ENCODE measurements at regions not wholly inside any gene's neighbourhood (a gene's known extent, or its start where the extent isn't known, plus 50 kb on each side); places are given as distances from the start of the nearest gene placed in this dataset.

- Mint-ChIP-seq H3K4me3 (no peak overlapping the region), H3K9me3 (ENCODE audit: insufficient read depth) (peaks cover 2% of the 10 kb centered on the region), H3K27ac (no peak overlapping the region), H3K4me1 (no peaks in the 10 kb centered on the region), H3K27me3 (no peaks in the 10 kb centered on the region)
- CTCF ChIA-PET = no interaction called here
- Histone ChIP-seq H3K9ac (ENCODE audit: low read length) (no peak overlapping the region), H3K79me2 (ENCODE audit: control insufficient read depth, insufficient read depth, low read length) (no peaks in the 10 kb centered on the region), H3K36me3 (replicated peaks in 1 of 2; ENCODE audit: control extremely low read depth in 1 of 2, control insufficient read depth in 1 of 2, extremely low read depth in 1 of 2, insufficient read depth in 2 of 2, low read length in 1 of 2) (no peaks in the 10 kb centered on the region), H3K4me2 (replicated peaks; ENCODE audit: low read depth, low read length, poor library complexity, severe bottlenecking) (no peak overlapping the region), H3K4me3 (ENCODE audit: control extremely low read depth in 1 of 5, extremely low read depth in 1 of 5, insufficient read depth in 1 of 5, low read depth in 2 of 5, low read length in 4 of 5) (no peak overlapping the region), H3K9me3 (ENCODE audit: control extremely low read depth in 1 of 3, control insufficient read depth in 2 of 3, insufficient read depth in 1 of 3, low read length in 2 of 3) (peaks cover 0 to 3% (median 2%) of the 10 kb centered on the region in 3 donors), H2AFZ (ENCODE audit: insufficient read depth, low read depth, low read length, poor library complexity, severe bottlenecking) (no peak overlapping the region), H3K27ac (ENCODE audit: low read length in 2 of 2) (no peak overlapping the region), H3K27me3 (replicated peaks in 1 of 4; ENCODE audit: control extremely low read depth in 1 of 4, control insufficient read depth in 3 of 4, insufficient read depth in 4 of 4, low read length in 3 of 4) (no peaks in the 10 kb centered on the region), H3K4me1 (ENCODE audit: control insufficient read depth in 2 of 2, insufficient read depth in 2 of 2, low read length in 2 of 2) (no peaks in the 10 kb centered on the region), H4K20me1 (ENCODE audit: control insufficient read depth, insufficient read depth, low read length, poor library complexity, severe bottlenecking) (no peaks in the 10 kb centered on the region)
- no peak for TF ChIP-seq EZH2 (IDR thresholded peaks at IDR 0.05; ENCODE audit: borderline replicate concordance, insufficient read depth, low read depth, low read length, poor library complexity, severe bottlenecking)
- TF ChIP-seq, protein P1, sequence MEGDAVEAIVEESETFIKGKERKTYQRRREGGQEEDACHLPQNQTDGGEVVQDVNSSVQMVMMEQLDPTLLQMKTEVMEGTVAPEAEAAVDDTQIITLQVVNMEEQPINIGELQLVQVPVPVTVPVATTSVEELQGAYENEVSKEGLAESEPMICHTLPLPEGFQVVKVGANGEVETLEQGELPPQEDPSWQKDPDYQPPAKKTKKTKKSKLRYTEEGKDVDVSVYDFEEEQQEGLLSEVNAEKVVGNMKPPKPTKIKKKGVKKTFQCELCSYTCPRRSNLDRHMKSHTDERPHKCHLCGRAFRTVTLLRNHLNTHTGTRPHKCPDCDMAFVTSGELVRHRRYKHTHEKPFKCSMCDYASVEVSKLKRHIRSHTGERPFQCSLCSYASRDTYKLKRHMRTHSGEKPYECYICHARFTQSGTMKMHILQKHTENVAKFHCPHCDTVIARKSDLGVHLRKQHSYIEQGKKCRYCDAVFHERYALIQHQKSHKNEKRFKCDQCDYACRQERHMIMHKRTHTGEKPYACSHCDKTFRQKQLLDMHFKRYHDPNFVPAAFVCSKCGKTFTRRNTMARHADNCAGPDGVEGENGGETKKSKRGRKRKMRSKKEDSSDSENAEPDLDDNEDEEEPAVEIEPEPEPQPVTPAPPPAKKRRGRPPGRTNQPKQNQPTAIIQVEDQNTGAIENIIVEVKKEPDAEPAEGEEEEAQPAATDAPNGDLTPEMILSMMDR (IDR thresholded peaks at IDR 0.05) = no peak
- intact Hi-C loops (cut with micrococcal nuclease) = no loop called here
- 71% methylated on average over 2 of the region's 4 CpGs for WGBS (ENCODE audit: insufficient coverage)
- no peak for DNase-seq
- POLR2A ChIA-PET = no interaction called here
- no peak for ATAC-seq (ENCODE audit: low read depth)
These were observed 267.9 kb downstream of the THBS2 start for GRCh38 chr6:168985705-168986104.

GRCh38 chr6:168983925-168984324 is 269.7 kb downstream of the THBS2 start:
- ChIA-PET POLR2A (no interaction called here), CTCF (no interaction called here)
- peaks cover 0 to 10% (median 2%) of the 10 kb centered on the region in 3 donors for H3K9me3 ChIP-seq (ENCODE audit: control extremely low read depth in 1 of 3, control insufficient read depth in 2 of 3, insufficient read depth in 1 of 3, low read length in 2 of 3)
- H3K9ac ChIP-seq (ENCODE audit: low read length) = no peak overlapping the region
- Mint-ChIP-seq H3K27me3 (no peaks in the 10 kb centered on the region), H3K9me3 (ENCODE audit: insufficient read depth) (peaks cover 10% of the 10 kb centered on the region), H3K27ac (no peak overlapping the region), H3K4me3 (no peak overlapping the region), H3K4me1 (no peaks in the 10 kb centered on the region)
- intact Hi-C loops (cut with micrococcal nuclease) = no loop called here
- no peak for ATAC-seq (ENCODE audit: low read depth)
- no peak overlapping the region for H2AFZ ChIP-seq (ENCODE audit: insufficient read depth, low read depth, low read length, poor library complexity, severe bottlenecking)
- DNase-seq = no peak
- no peaks in the 10 kb centered on the region for H3K4me1 ChIP-seq (ENCODE audit: control insufficient read depth in 2 of 2, insufficient read depth in 2 of 2, low read length in 2 of 2)
- 100% methylated on average over 2 of the region's 4 CpGs for WGBS (ENCODE audit: insufficient coverage)
- H3K36me3 ChIP-seq (replicated peaks in 1 of 2; ENCODE audit: control extremely low read depth in 1 of 2, control insufficient read depth in 1 of 2, extremely low read depth in 1 of 2, insufficient read depth in 2 of 2, low read length in 1 of 2) = no peaks in the 10 kb centered on the region
- no peaks in the 10 kb centered on the region for H3K79me2 ChIP-seq (ENCODE audit: control insufficient read depth, insufficient read depth, low read length)
- H4K20me1 ChIP-seq (ENCODE audit: control insufficient read depth, insufficient read depth, low read length, poor library complexity, severe bottlenecking) = no peaks in the 10 kb centered on the region
- H3K27me3 ChIP-seq (replicated peaks in 1 of 4; ENCODE audit: control extremely low read depth in 1 of 4, control insufficient read depth in 3 of 4, insufficient read depth in 4 of 4, low read length in 3 of 4) = no peaks in the 10 kb centered on the region
- H3K27ac ChIP-seq (ENCODE audit: low read length in 2 of 2) = no peak overlapping the region
- TF ChIP-seq, protein P1 (IDR thresholded peaks at IDR 0.05) = no peak
- TF ChIP-seq EZH2 (IDR thresholded peaks at IDR 0.05; ENCODE audit: borderline replicate concordance, insufficient read depth, low read depth, low read length, poor library complexity, severe bottlenecking) = no peak
- H3K4me2 ChIP-seq (replicated peaks; ENCODE audit: low read depth, low read length, poor library complexity, severe bottlenecking) = no peak overlapping the region
- no peak overlapping the region for H3K4me3 ChIP-seq (ENCODE audit: control extremely low read depth in 1 of 5, extremely low read depth in 1 of 5, insufficient read depth in 1 of 5, low read depth in 2 of 5, low read length in 4 of 5)

Data from B cell (primary cell).